ENCODE measurements at regions not wholly inside any gene's neighbourhood (a gene's known extent, or its start where the extent isn't known, plus 50 kb on each side); places are given as distances from the start of the nearest gene placed in this dataset.
A peak's percentile ranks its signal among the peaks of the same experiment; 100 is the strongest.

- H3K27ac Mint-ChIP-seq: no peak overlapping the region
- TF ChIP-seq CTCF (IDR thresholded peaks at IDR 0.05; ENCODE audit: unreplicated experiment): no peak
- H3K4me3 Mint-ChIP-seq (ENCODE audit: low read depth): no peak overlapping the region
- H3K4me1 Mint-ChIP-seq (ENCODE audit: low read depth): no peaks in the 10 kb centered on the region
- no peak for DNase-seq (ENCODE audit: low spot score, unreplicated experiment)
- no peaks in the 10 kb centered on the region for H3K9me3 Mint-ChIP-seq (ENCODE audit: low read depth)
- H3K36me3 Mint-ChIP-seq (ENCODE audit: insufficient read depth): no peaks in the 10 kb centered on the region
- peaks cover 6% of the 10 kb centered on the region for H3K27me3 Mint-ChIP-seq
Observed at GRCh38 chr13:95367309-95367843, 66.1 kb upstream of the ABCC4 start.

- Mint-ChIP-seq H3K4me3 (ENCODE audit: low read depth) (no peak overlapping the region), H3K36me3 (ENCODE audit: insufficient read depth) (no peaks in the 10 kb centered on the region), H3K27ac (no peak overlapping the region), H3K27me3 (peaks cover 6% of the 10 kb centered on the region), H3K9me3 (ENCODE audit: low read depth) (no peaks in the 10 kb centered on the region), H3K4me1 (ENCODE audit: low read depth) (no peaks in the 10 kb centered on the region)
- no peak for TF ChIP-seq CTCF (IDR thresholded peaks at IDR 0.05; ENCODE audit: unreplicated experiment)
- DNase-seq (ENCODE audit: low spot score, unreplicated experiment): no peak
Observed at GRCh38 chr13:95368998-95369397, 67.7 kb upstream of the ABCC4 start.

- Mint-ChIP-seq H3K4me1 (ENCODE audit: low read depth) (peaks cover 1% of the 10 kb centered on the region), H3K27me3 (peaks cover 3% of the 10 kb centered on the region), H3K27ac (no peak overlapping the region), H3K4me3 (ENCODE audit: low read depth) (no peak overlapping the region), H3K9me3 (ENCODE audit: low read depth) (peaks cover 8% of the 10 kb centered on the region), H3K36me3 (ENCODE audit: insufficient read depth) (no peaks in the 10 kb centered on the region)
- DNase-seq (ENCODE audit: low spot score, unreplicated experiment): no peak
- TF ChIP-seq CTCF (IDR thresholded peaks at IDR 0.05; ENCODE audit: unreplicated experiment): no peak
Observed at GRCh38 chr13:95375706-95376105, 74.5 kb upstream of the ABCC4 start.

GRCh38 chr13:95378603-95379002 is 77.4 kb upstream of the ABCC4 start:
- no peaks in the 10 kb centered on the region for H3K36me3 Mint-ChIP-seq (ENCODE audit: insufficient read depth)
- no peak for TF ChIP-seq CTCF (IDR thresholded peaks at IDR 0.05; ENCODE audit: unreplicated experiment)
- no peak overlapping the region for H3K4me3 Mint-ChIP-seq (ENCODE audit: low read depth)
- H3K4me1 Mint-ChIP-seq (ENCODE audit: low read depth): peaks cover 1% of the 10 kb centered on the region
- H3K27ac Mint-ChIP-seq: no peak overlapping the region
- H3K9me3 Mint-ChIP-seq (ENCODE audit: low read depth): peaks cover 8% of the 10 kb centered on the region
- peaks cover 3% of the 10 kb centered on the region for H3K27me3 Mint-ChIP-seq
- no peak for DNase-seq (ENCODE audit: low spot score, unreplicated experiment)

GRCh38 chr13:95380468-95381211 is 79.4 kb upstream of the ABCC4 start:
- peak; percentile 89 for TF ChIP-seq CTCF (IDR thresholded peaks at IDR 0.05; ENCODE audit: unreplicated experiment)
- no peak overlapping the region for H3K4me3 Mint-ChIP-seq (ENCODE audit: low read depth)
- peak; percentile 51 for DNase-seq (ENCODE audit: low spot score, unreplicated experiment)
- no peaks in the 10 kb centered on the region for H3K36me3 Mint-ChIP-seq (ENCODE audit: insufficient read depth)
- peaks cover 3% of the 10 kb centered on the region for H3K27me3 Mint-ChIP-seq
- peaks cover 1% of the 10 kb centered on the region for H3K4me1 Mint-ChIP-seq (ENCODE audit: low read depth)
- peaks cover 4% of the 10 kb centered on the region for H3K9me3 Mint-ChIP-seq (ENCODE audit: low read depth)
- H3K27ac Mint-ChIP-seq: no peak overlapping the region
